DOHH2 (cell line): ENCODE measurements at regions not wholly inside any gene's neighbourhood (a gene's known extent, or its start where the extent isn't known, plus 50 kb on each side); places are given as distances from the start of the nearest gene placed in this dataset.

ENCODE experiments used
- CTCF ChIP-seq: fragments of 200-600 bp; sonication (generic); IDR thresholded peaks from one replicate; pipeline ENCODE4 v1.5.1; 2014; ENCODE audit warnings: antibody characterized with exemption, mild to moderate bottlenecking, low read depth, low read length; ENCODE audit not compliant: poor library complexity, severe bottlenecking
- EZH2phosphoT487 ChIP-seq: fragments of 200-600 bp; sonication (generic); IDR thresholded peaks from 2 replicates; pipeline ENCODE4 v1.6.1; 2017; ENCODE audit warnings: borderline replicate concordance, mild to moderate bottlenecking, antibody characterized with exemption, low read length, moderate library complexity, mixed read lengths

GRCh38 chr12:24539646-24540045 lies 409.3 kb downstream of the BCAT1 start:
- TF ChIP-seq CTCF (no peak), EZH2phosphoT487 (no peak)
